Thyroid gland (tissue), 4 donors: ENCODE measurements at regions not wholly inside any gene's neighbourhood (a gene's known extent, or its start where the extent isn't known, plus 50 kb on each side); places are given as distances from the start of the nearest gene placed in this dataset.

Experiments used
- POLR2A ChIP-seq, 2 donors: fragments of 450-650 bp; IDR thresholded peaks; one replicate each; pipeline ENCODE4 v1.6.1; 2017; ENCODE audit warnings: antibody characterized with exemption in 2 of 2, mild to moderate bottlenecking in 2 of 2, moderate library complexity in 1 of 2
- TF ChIP-seq, protein P1 (sequence below), 6 experiments: fragments of 200-600 bp in 3 of 6; fragments of 450-650 bp in 3 of 6; sonication (generic) in 3 of 6; IDR thresholded peaks; one replicate each; pipeline ENCODE4 v1.5.1; 2016 to 2019; ENCODE audit warnings: antibody characterized with exemption in 6 of 6, mild to moderate bottlenecking in 2 of 6, inconsistent platforms in 1 of 6, moderate library complexity in 1 of 6

DNA sequence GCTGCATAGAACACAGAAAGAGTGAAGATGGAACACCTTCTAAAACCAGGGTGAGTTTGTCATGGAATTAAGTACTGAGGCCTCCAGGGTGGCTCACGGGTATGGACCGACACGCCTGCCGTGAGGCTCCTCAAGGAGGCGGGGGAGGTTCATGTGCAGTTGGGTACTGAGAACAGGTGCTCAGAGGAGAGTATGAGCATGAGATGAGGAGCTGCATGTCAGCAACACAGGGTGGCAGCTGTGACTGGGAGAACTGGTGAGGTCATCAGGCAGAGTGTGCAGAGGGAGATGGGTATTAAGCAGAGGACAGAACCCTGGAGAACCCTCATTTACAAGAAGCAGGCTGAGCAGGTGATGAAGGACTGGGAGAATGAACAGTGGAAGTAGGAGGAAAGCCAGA, 63.2 kb upstream of the KLHL29 start:
- TF ChIP-seq, protein P1, sequence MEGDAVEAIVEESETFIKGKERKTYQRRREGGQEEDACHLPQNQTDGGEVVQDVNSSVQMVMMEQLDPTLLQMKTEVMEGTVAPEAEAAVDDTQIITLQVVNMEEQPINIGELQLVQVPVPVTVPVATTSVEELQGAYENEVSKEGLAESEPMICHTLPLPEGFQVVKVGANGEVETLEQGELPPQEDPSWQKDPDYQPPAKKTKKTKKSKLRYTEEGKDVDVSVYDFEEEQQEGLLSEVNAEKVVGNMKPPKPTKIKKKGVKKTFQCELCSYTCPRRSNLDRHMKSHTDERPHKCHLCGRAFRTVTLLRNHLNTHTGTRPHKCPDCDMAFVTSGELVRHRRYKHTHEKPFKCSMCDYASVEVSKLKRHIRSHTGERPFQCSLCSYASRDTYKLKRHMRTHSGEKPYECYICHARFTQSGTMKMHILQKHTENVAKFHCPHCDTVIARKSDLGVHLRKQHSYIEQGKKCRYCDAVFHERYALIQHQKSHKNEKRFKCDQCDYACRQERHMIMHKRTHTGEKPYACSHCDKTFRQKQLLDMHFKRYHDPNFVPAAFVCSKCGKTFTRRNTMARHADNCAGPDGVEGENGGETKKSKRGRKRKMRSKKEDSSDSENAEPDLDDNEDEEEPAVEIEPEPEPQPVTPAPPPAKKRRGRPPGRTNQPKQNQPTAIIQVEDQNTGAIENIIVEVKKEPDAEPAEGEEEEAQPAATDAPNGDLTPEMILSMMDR (IDR thresholded peaks at IDR 0.05): no peak
- no peak for TF ChIP-seq POLR2A (IDR thresholded peaks at IDR 0.05)
